RCC 7860 (cell line): ENCODE measurements at regions not wholly inside any gene's neighbourhood (a gene's known extent, or its start where the extent isn't known, plus 50 kb on each side); places are given as distances from the start of the nearest gene placed in this dataset.
"Not testable (repeated sequence)": the region's sequence is repeated elsewhere in the genome, so short reads cannot be mapped to it uniquely, and the experiment has no call there.

Experiments
- DNase-seq: peaks from one replicate; pipeline ENCODE4 v3.0.0-alpha.2; 2015; ENCODE audit warnings: low spot score
- FAIRE-seq: peaks from 2 replicates; lab custom pipeline; 2012; peaks lifted over from hg19 to GRCh38; lab: Jason Lieb, UNC

DNA sequence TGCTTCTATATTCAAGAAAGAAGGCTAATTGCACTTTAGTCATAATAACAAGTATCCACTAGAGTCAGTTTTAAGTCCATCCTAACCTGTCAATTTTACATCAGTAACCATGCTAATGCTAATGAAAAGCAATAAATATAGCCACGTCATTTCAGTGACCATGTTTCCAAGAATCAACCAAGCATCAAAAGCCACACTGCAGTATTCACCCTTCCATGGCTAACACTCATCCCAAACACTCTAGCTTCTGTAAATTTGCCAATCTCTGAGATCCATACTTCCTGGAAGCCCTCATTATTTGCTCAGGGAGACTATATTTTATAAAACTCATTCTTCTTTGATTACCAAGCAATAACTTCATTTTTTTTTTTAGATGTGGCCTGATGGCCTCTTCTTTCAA lies 712.0 kb downstream of the CETN3 start:
- DNase-seq (no peak), FAIRE-seq (no peak)

DNA sequence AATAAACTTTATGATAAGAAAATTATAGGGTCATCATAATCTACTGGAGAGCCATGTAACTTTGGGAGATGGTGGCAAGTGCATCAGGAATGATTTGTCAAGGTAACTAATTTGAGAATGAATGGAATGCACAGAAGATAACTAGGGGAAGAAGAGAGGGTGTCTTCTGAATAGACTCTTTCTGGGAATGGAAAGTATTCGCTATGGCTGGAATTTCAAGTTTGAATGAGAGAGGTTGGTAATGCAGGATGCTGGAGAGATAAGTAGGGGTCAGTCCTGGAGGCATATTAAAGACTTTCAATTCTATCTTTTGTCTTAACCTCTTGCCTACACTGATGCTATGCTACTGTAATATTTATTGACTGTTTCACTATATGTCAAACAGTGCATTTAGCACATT lies 714.2 kb downstream of the CETN3 start:
- no peak for FAIRE-seq
- no peak for DNase-seq

DNA sequence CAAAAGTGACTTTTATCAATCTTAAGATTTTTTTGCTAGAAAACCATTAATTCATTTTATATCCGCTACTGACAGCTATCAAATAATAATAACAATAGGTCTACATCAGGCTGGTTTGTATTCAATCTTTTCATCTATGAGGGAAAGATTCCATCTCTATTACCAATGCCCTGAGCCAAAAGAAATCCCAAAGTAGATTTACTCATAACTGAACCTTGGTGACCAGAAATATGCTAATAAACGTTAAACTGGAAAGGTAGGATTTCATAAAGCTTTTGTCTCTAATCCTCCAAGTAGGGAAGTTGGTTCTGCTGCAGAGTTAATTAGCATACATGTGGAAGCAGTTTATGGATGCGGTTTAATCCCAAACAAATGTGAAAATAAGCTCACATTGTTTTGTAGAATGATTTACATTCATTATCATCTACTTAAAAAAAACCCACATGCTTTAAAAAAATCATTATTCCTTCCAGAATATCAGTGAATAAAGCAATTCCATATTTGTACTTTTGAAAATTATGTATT lies 715.5 kb downstream of the CETN3 start:
- FAIRE-seq (no peak), DNase-seq (no peak)

DNA sequence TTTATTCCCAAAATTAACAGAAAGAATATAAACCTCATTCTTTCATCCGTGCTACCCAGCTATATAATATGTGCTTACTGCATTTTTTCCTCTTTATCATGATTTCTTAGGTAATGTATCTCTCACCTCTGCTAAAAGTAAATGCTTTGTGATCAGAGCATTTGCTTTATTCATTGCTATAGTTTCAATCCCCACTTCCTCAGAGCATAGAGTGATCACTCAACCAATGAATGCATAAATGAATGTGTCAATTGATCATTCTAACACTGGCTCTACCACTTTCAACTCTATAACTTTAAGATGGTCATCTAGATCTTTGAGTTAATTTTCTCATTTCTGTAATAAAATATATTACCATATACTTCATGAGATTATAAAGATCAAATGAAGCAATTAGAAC lies 719.2 kb downstream of the CETN3 start:
- no peak for DNase-seq
- FAIRE-seq, result no peak

DNA sequence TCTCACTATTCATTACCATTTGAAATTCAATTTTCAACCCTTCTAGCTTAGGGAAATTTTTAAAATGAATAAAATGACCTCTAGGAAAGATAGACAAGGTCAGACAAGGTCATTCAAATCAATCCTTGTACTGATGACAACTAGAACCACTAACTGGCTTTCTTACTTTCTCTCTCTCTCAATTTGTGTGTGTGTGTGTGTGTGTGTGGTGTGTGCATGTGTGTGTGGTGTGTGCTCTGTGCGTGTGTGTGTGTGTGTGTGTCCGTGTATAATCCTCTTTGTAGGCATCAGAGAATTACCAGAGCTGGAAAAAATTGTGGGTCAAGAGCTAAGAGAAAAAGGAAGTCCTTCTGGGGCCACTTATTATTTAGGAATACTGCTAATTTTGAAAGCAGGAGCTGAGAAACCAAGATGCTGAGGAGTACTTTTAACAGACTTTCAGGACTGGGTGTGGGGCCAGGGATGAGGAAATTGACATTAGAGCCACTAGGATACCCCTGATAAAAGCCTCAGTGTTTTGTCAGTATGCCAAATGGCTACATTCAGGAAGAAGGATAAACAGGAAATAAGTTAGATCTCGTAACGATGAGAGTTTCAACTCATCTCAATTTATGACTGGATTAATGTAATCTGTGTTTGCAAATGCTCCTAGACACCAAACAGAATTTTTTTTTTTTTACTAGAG lies 723.3 kb downstream of the CETN3 start:
- DNase-seq, result no peak
- FAIRE-seq, result no peak

DNA sequence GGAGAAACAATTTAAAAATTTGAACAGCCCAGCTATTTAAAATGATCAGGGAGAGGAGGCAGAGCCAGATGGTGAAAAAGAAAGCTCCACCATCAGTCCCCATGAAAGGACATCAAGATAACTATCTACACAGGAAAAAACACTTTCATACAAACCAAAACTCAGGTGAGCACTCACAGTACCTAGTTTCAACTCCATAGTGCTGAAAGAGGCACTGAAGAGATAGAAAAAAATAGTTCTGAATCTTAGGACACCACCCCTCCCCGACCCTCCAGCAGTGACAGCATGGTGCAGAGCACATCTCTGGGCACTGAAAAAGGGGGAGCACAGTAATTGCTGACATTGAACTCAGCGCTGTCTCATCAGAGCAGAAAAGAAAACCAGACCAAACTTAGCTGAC lies 732.9 kb downstream of the CETN3 start:
- DNase-seq (no peak), FAIRE-seq (no peak)

- no peak for FAIRE-seq
- DNase-seq, result no peak
Observed at GRCh38 chr5:89673019-89673418, 736.5 kb downstream of the CETN3 start.

- FAIRE-seq, result no peak
- no peak for DNase-seq
Observed at GRCh38 chr5:89668821-89669220, 740.7 kb downstream of the CETN3 start.

DNA sequence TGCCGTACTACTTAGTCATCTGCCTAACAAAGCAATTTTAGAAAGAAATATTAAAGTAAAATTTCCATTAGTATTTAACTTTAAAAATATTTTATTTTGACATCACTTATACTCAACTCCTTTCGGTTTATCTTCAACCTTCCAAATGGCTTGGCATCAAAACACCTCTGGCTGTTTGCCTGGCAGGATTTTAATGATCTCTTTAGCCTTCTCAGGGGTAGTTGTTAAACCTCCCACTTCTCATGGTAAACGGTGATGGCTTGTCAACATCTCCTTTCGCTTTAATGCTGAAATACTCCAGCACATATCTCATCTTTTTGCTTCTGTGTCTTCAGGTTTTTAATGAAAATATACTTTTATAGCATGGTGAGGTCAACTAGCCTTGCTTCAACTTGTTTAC lies 747.1 kb downstream of the CETN3 start:
- no peak for FAIRE-seq
- DNase-seq, result no peak

GRCh38 chr5:89638871-89639270 lies 755.9 kb upstream of the MEF2C start:
- no peak for DNase-seq
- no peak for FAIRE-seq

- FAIRE-seq, DNase-seq: not testable (repeated sequence)
Observed at GRCh38 chr5:89634176-89634575, 751.2 kb upstream of the MEF2C start.

DNA sequence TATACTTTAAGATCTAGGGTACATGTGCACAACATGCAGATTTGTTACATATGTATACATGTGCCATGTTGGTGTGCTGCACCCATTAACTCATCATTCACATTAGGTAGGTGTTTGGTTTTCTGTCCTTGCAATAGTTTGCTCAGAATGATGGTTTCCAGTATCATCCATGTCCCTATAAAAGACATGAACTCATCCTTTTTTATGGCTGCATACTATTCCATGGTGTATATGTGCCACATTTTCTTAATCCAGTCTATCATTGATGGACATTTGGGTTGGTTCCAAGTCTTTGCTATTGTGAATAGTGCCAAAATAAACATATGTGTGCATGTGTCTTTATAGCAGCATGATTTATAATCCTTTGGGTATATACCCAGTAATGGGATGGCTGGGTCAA lies 747.1 kb upstream of the MEF2C start:
- FAIRE-seq, DNase-seq: not testable (repeated sequence)

- no peak for FAIRE-seq
- DNase-seq, result no peak
Observed at GRCh38 chr5:89628876-89629635, 746.1 kb upstream of the MEF2C start.

DNA sequence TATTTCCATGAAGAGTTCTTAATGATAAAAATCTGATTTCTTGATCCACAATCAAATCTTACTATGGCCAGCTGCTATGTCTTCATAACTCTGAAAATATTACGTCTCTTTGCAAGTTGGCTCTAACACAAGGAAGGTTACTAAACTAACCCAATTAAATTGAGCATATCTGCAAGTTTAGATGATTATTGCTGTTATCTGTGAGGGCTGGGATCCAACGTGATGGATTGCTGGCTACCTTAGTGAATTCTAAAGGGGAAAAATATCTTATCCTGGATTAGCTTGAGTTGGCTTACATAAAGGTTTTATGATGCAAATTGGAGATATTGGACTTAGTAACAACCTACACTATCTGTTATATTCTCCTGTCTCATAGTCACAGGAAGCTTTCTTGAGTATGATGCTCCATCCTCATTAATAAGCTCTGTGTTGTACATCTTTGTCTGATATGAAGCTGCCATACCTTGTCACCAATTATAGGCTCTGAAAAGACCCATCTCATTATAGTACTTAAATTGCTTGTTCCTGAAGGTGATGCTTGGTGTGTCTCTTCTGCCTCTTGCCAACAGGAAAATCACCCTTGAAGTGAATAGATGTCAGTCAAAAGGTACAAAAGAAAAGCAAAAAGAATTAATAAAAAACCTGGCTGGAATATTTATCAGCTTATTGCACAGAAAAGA lies 733.0 kb upstream of the MEF2C start:
- no peak for DNase-seq
- FAIRE-seq, result no peak

DNA sequence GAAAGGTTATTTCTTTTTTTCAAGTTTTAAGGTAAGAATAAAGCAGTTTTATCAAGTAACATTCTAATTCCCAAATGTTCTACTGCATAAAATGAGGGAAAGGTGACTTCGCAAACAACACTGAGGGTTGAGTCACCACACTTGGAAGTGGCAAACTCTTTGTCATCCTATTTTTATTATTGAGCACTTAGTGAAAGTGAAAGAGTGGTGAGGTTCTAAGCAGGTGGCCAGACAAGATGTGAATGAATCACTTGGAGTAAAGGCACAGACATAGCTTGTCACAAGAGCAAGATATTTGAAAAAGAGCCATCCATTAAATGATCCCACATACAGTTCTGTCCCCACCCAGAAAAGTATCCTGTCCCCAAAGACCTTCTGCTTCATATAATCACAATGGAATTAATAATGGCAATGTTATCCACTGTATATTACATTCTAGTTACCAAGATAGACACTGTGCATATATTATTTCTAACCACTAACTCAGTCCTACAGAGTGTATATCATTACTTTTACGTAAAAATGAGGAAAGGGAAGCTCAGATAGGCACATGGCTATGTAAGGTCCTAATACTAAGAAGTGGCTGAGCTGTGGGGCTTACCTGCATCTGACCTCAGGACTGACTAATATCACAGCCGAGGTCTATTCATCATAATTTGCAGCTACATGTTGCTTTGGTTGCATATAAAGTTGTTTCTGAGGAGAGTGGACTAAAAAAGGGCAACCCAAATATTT lies 730.4 kb upstream of the MEF2C start:
- DNase-seq (peak; percentile 35), FAIRE-seq (no peak)

- FAIRE-seq, result no peak
- no peak for DNase-seq
Observed at GRCh38 chr5:89606939-89607534, 724.1 kb upstream of the MEF2C start.

DNA sequence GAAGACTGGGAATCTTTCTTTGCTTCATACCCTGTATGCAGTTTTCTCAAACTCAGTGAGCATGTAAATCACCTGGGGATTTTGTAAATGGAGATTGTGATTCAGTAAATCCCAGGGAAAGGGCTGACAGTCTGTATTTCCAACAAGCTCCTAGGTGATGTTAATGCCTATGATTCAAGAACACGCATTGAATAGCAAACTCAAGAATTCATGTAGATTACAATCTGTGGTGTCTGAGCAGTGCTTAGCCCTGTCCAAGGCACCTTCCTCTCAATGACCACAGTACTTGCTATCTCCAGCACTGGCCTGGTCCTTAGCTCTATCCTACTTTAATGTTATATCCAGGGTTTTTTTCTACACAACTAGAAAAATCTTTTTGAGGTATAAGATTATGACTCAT lies 721.4 kb upstream of the MEF2C start:
- no peak for FAIRE-seq

GRCh38 chr5:89601880-89602279 lies 718.9 kb upstream of the MEF2C start:
- no peak for FAIRE-seq
- no peak for DNase-seq

More for the DNA sequence above, 721.4 kb upstream of the MEF2C start:
- DNase-seq, result no peak

GRCh38 chr5:89597878-89598277 lies 714.9 kb upstream of the MEF2C start:
- FAIRE-seq (no peak), DNase-seq (no peak)

GRCh38 chr5:89596821-89597220 lies 713.8 kb upstream of the MEF2C start:
- no peak for DNase-seq
- no peak for FAIRE-seq

GRCh38 chr5:89595056-89595455 lies 712.1 kb upstream of the MEF2C start:
- no peak for DNase-seq
- FAIRE-seq, result no peak
